ENCODE measurements at regions not wholly inside any gene's neighbourhood (a gene's known extent, or its start where the extent isn't known, plus 50 kb on each side); places are given as distances from the start of the nearest gene placed in this dataset.
A peak's percentile ranks its signal among the peaks of the same experiment; 100 is the strongest.

- TF ChIP-seq, protein P1, sequence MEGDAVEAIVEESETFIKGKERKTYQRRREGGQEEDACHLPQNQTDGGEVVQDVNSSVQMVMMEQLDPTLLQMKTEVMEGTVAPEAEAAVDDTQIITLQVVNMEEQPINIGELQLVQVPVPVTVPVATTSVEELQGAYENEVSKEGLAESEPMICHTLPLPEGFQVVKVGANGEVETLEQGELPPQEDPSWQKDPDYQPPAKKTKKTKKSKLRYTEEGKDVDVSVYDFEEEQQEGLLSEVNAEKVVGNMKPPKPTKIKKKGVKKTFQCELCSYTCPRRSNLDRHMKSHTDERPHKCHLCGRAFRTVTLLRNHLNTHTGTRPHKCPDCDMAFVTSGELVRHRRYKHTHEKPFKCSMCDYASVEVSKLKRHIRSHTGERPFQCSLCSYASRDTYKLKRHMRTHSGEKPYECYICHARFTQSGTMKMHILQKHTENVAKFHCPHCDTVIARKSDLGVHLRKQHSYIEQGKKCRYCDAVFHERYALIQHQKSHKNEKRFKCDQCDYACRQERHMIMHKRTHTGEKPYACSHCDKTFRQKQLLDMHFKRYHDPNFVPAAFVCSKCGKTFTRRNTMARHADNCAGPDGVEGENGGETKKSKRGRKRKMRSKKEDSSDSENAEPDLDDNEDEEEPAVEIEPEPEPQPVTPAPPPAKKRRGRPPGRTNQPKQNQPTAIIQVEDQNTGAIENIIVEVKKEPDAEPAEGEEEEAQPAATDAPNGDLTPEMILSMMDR (IDR thresholded peaks at IDR 0.05): no peak
- Histone ChIP-seq H3K4me1 (no peaks in the 10 kb centered on the region), H3K36me3 (no peaks in the 10 kb centered on the region), H3K4me3 (no peak overlapping the region), H3K9me3 (no peaks in the 10 kb centered on the region), H3K27ac (no peak overlapping the region), H3K27me3 (peaks cover 0 to 15% (median 8%) of the 10 kb centered on the region in 7 donors)
- 32 to 43% methylated on average over 7 of the region's 7 CpGs for WGBS, 2 donors
- DNase-seq: no peak
- intact Hi-C loops (cut with DNase I): loop anchor here in 1 of 10 donors (10.0 kb wide), 1 partner anchor 59 kb away; no protein-coding TSS in a partner anchor
- ATAC-seq: peak in 2 of 8 donors; percentile 29 to 35
These were observed 466.3 kb upstream of the CDH4 start for GRCh38 chr20:60785785-60786184.

DNA sequence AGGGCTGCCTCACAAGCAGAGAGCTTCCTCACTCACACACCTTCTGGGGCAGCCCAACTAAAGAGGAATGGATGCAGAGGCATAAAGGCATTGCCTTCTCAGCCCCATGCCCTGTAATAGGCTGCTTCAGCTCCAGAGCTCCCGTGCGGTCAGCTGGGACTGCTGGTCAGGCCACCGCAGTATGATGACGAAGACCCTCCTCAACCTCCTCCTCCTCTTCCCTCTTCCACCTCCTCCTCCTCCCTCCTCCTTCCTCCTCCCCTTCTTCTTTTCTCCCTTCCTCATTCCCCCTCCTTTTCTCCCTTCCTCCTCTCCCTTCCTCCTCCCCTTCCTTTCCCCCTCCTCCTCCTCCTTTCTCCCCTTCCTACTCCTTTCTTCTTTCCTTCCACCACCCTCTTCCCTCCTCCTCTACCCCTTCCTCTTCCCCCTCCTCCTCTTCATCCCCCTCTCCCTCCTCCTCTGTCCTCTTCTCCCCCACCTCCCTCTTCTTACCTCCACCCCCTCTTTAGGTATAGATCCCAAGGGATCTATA, 465.3 kb upstream of the CDH4 start:
- ATAC-seq: no peak
- Histone ChIP-seq H3K27me3 (peaks cover 0 to 15% (median 11%) of the 10 kb centered on the region in 7 donors), H3K4me3 (no peak overlapping the region), H3K9me3 (no peaks in the 10 kb centered on the region), H3K27ac (no peak overlapping the region), H3K4me1 (no peaks in the 10 kb centered on the region), H3K36me3 (no peaks in the 10 kb centered on the region)
- intact Hi-C loops (cut with DNase I): loop anchor here in 1 of 10 donors (10.0 kb wide), 1 partner anchor 58 kb away; no protein-coding TSS in a partner anchor
- TF ChIP-seq, protein P1 (IDR thresholded peaks at IDR 0.05): no peak
- 51 to 75% methylated on average over 4 of the region's 4 CpGs for WGBS, 2 donors
- no peak for DNase-seq

- Histone ChIP-seq H3K9me3 (no peaks in the 10 kb centered on the region), H3K4me3 (no peak overlapping the region), H3K36me3 (no peaks in the 10 kb centered on the region), H3K27ac (no peak overlapping the region), H3K4me1 (no peaks in the 10 kb centered on the region), H3K27me3 (peaks cover 0 to 16% (median 12%) of the 10 kb centered on the region in 7 donors)
- TF ChIP-seq, protein P1 (IDR thresholded peaks at IDR 0.05): no peak
- no peak for ATAC-seq
- no peak for DNase-seq
- WGBS, 2 donors: 28 to 47% methylated on average over 4 of the region's 4 CpGs
- intact Hi-C loops (cut with DNase I): loop anchor here in 1 of 10 donors (10.0 kb wide), 1 partner anchor 58 kb away; no protein-coding TSS in a partner anchor
These were observed 464.8 kb upstream of the CDH4 start for GRCh38 chr20:60787276-60787675.

DNA sequence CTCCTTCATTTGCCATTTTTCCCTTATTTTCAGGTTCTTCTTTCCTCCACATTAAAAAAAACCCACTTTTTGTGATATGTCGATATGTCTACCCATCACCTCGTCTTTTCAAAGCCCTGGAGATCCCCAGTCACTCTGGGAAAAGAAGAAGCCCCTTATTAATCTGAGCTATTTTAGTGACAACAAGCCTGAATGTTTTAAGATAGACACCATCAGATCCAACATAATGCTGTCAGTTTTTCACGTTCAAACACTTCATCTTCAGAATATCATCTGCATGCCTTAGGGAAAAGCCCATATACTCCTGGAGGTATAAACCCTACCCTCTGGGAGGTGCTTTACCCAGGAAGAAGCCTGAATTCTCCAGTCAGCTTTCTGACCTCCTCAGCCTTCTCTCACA, 464.0 kb upstream of the CDH4 start:
- H3K27ac ChIP-seq: no peak overlapping the region
- no peak overlapping the region for H3K4me3 ChIP-seq
- no peaks in the 10 kb centered on the region for H3K9me3 ChIP-seq
- WGBS, 2 donors: 53 to 58% methylated on average over 3 of the region's 3 CpGs
- no peaks in the 10 kb centered on the region for H3K4me1 ChIP-seq
- no peaks in the 10 kb centered on the region for H3K36me3 ChIP-seq
- DNase-seq: no peak
- intact Hi-C loops (cut with DNase I): loop anchor here in 1 of 10 donors (10.0 kb wide), 1 partner anchor 57 kb away; no protein-coding TSS in a partner anchor
- TF ChIP-seq, protein P1 (IDR thresholded peaks at IDR 0.05): no peak
- no peak for ATAC-seq
- peaks cover 0 to 24% (median 9%) of the 10 kb centered on the region in 7 donors for H3K27me3 ChIP-seq

All from heart right ventricle (tissue), 16 donors.